ENCODE measurements at regions not wholly inside any gene's neighbourhood (a gene's known extent, or its start where the extent isn't known, plus 50 kb on each side); places are given as distances from the start of the nearest gene placed in this dataset.
"Not testable (repeated sequence)": the region's sequence is repeated elsewhere in the genome, so short reads cannot be mapped to it uniquely, and the experiment has no call there.

GRCh38 chr9:16272776-16273175 lies 597.7 kb downstream of the BNC2 start:
- DNase-seq (ENCODE audit: low read depth in 2 of 2): no peak

- DNase-seq (ENCODE audit: low read depth in 2 of 2): no peak
Observed at GRCh38 chr9:16275795-16276624, 594.5 kb downstream of the BNC2 start.

GRCh38 chr9:16276866-16277265 lies 593.6 kb downstream of the BNC2 start:
- DNase-seq (ENCODE audit: low read depth in 2 of 2): no peak

GRCh38 chr9:16277471-16277960 lies 593.0 kb downstream of the BNC2 start:
- no peak for DNase-seq (ENCODE audit: low read depth in 2 of 2)

- DNase-seq (ENCODE audit: low read depth in 2 of 2): no peak
Observed at GRCh38 chr9:16278326-16278999, 592.0 kb downstream of the BNC2 start.

- no peak for DNase-seq (ENCODE audit: low read depth in 2 of 2)
Observed at GRCh38 chr9:16281707-16282106, 588.8 kb downstream of the BNC2 start.

- DNase-seq (ENCODE audit: low read depth in 2 of 2): no peak
Observed at GRCh38 chr9:16282216-16282615, 588.3 kb downstream of the BNC2 start.

GRCh38 chr9:16282718-16283117 lies 587.8 kb downstream of the BNC2 start:
- no peak for DNase-seq (ENCODE audit: low read depth in 2 of 2)

GRCh38 chr9:16286160-16286559 lies 584.3 kb downstream of the BNC2 start:
- DNase-seq (ENCODE audit: low read depth in 2 of 2): no peak

GRCh38 chr9:16289639-16290038 lies 580.8 kb downstream of the BNC2 start:
- no peak for DNase-seq (ENCODE audit: low read depth in 2 of 2)

GRCh38 chr9:16290169-16290568 lies 580.3 kb downstream of the BNC2 start:
- DNase-seq (ENCODE audit: low read depth in 2 of 2): no peak

- DNase-seq (ENCODE audit: low read depth in 2 of 2): no peak
Observed at GRCh38 chr9:16291921-16292320, 578.5 kb downstream of the BNC2 start.

GRCh38 chr9:16293610-16294009 lies 576.9 kb downstream of the BNC2 start:
- no peak for DNase-seq (ENCODE audit: low read depth in 2 of 2)

GRCh38 chr9:16294133-16294770 lies 576.2 kb downstream of the BNC2 start:
- DNase-seq (ENCODE audit: low read depth in 2 of 2): no peak

GRCh38 chr9:16294940-16295339 lies 575.5 kb downstream of the BNC2 start:
- DNase-seq (ENCODE audit: low read depth in 2 of 2): not testable (repeated sequence)

- not testable (repeated sequence) for DNase-seq (ENCODE audit: low read depth in 2 of 2)
Observed at GRCh38 chr9:16299368-16299767, 571.1 kb downstream of the BNC2 start.

GRCh38 chr9:16303506-16303905 lies 567.0 kb downstream of the BNC2 start:
- DNase-seq (ENCODE audit: low read depth in 2 of 2): no peak

- DNase-seq (ENCODE audit: low read depth in 2 of 2): no peak
Observed at GRCh38 chr9:16304301-16304700, 566.2 kb downstream of the BNC2 start.

GRCh38 chr9:16306586-16306985 lies 563.9 kb downstream of the BNC2 start:
- DNase-seq (ENCODE audit: low read depth in 2 of 2): no peak

- no peak for DNase-seq (ENCODE audit: low read depth in 2 of 2)
Observed at GRCh38 chr9:16307626-16308195, 562.8 kb downstream of the BNC2 start.

GRCh38 chr9:16308645-16309044 lies 561.8 kb downstream of the BNC2 start:
- DNase-seq (ENCODE audit: low read depth in 2 of 2): no peak

- DNase-seq (ENCODE audit: low read depth in 2 of 2): no peak
Observed at GRCh38 chr9:16309082-16309468, 561.4 kb downstream of the BNC2 start.

All from stimulated activated CD4-positive, alpha-beta T cell treated with anti-CD3 and anti-CD28 coated beads, Interleukin-1b, Interleukin-23, amount 100 ng/mL, for 4 hours (primary cell).